ENCODE measurements at regions not wholly inside any gene's neighbourhood (a gene's known extent, or its start where the extent isn't known, plus 50 kb on each side); places are given as distances from the start of the nearest gene placed in this dataset.

DNA sequence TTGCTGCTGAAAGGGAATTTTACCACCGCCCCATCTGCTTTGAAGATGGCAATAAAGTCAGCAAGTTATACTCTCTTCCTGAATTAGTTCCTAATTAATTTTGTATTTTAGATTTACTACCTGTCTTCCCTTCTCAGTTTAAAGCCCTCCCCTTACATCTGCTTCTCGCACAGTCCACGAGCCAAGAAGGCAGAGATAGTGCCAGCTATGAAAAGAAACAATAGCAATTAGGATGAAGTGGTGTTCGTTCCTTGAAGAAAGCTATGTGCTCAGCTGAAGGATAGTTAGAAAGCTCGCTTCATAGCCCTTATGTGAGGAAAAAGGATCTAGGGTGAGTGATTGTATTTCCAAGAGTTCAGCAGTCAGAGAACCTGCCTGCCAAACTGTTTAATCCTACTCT is 1678.8 kb upstream of the TENM3 start:
- ChIA-PET POLR2A (no interaction called here), CTCF (no interaction called here), RAD21 (ENCODE audit: unreplicated experiment) (no interaction called here), SMC1A (ENCODE audit: uncharacterized antibody, unreplicated experiment) (no interaction called here)
- H3K9ac ChIP-seq (ENCODE audit: control insufficient read depth, insufficient read depth, low read length): no peak overlapping the region
- 36% methylated on average over 5 of the region's 5 CpGs for WGBS (ENCODE audit: insufficient coverage, insufficient replicate concordance, low lambda C conversion rate, missing lambda C conversion rate)
- ATAC-seq: no peak
- no peaks in the 10 kb centered on the region for H3K4me1 ChIP-seq (ENCODE audit: control insufficient read depth, insufficient read depth, low read length)
- in situ Hi-C loops (cut with MboI) (no loop called here), intact Hi-C loops (cut with micrococcal nuclease; ENCODE audit: unreplicated experiment) (no loop called here)
- no peak overlapping the region for H3K4me2 ChIP-seq (ENCODE audit: control insufficient read depth, insufficient read depth)
- no peak for DNase-seq (ENCODE audit: low read depth, low spot score)
- no peaks in the 10 kb centered on the region for H3K79me2 ChIP-seq (ENCODE audit: control insufficient read depth, insufficient read depth, low read length)
- no peak overlapping the region for H3K4me3 ChIP-seq
- H3K9me3 ChIP-seq (replicated peaks; ENCODE audit: control insufficient read depth, insufficient read depth, low read length): no peaks in the 10 kb centered on the region; the same call in 2 of the 3 replicates
- TF ChIP-seq RCOR1 (conservative IDR thresholded peaks at IDR 0.05; ENCODE audit: low read depth, low read length) (no peak), IRF4 (IDR thresholded peaks at IDR 0.05; ENCODE audit: low read depth, low read length) (no peak), BACH1 (IDR thresholded peaks at IDR 0.05; ENCODE audit: borderline replicate concordance) (no peak), HDGF (IDR thresholded peaks at IDR 0.05) (no peak), ZNF217 (IDR thresholded peaks at IDR 0.05) (no peak), MXI1 (IDR thresholded peaks at IDR 0.05; ENCODE audit: low read depth, low read length) (no peak), DPF2 (IDR thresholded peaks at IDR 0.05) (no peak), ZNF384 (IDR thresholded peaks at IDR 0.05; ENCODE audit: borderline replicate concordance, low read depth, low read length) (no peak)
- TF ChIP-seq, protein P1, sequence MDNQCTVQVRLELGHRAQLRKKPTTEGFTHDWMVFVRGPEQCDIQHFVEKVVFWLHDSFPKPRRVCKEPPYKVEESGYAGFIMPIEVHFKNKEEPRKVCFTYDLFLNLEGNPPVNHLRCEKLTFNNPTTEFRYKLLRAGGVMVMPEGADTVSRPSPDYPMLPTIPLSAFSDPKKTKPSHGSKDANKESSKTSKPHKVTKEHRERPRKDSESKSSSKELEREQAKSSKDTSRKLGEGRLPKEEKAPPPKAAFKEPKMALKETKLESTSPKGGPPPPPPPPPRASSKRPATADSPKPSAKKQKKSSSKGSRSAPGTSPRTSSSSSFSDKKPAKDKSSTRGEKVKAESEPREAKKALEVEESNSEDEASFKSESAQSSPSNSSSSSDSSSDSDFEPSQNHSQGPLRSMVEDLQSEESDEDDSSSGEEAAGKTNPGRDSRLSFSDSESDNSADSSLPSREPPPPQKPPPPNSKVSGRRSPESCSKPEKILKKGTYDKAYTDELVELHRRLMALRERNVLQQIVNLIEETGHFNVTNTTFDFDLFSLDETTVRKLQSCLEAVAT (IDR thresholded peaks at IDR 0.05): no peak
- TF ChIP-seq, protein P2, sequence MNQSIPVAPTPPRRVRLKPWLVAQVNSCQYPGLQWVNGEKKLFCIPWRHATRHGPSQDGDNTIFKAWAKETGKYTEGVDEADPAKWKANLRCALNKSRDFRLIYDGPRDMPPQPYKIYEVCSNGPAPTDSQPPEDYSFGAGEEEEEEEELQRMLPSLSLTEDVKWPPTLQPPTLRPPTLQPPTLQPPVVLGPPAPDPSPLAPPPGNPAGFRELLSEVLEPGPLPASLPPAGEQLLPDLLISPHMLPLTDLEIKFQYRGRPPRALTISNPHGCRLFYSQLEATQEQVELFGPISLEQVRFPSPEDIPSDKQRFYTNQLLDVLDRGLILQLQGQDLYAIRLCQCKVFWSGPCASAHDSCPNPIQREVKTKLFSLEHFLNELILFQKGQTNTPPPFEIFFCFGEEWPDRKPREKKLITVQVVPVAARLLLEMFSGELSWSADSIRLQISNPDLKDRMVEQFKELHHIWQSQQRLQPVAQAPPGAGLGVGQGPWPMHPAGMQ (IDR thresholded peaks at IDR 0.05; ENCODE audit: borderline replicate concordance): no peak
- FAIRE-seq: no peak
- H3K27me3 ChIP-seq (replicated peaks in 1 of 2; ENCODE audit: control insufficient read depth in 2 of 2, insufficient read depth in 2 of 2, low read length in 1 of 2): no peaks in the 10 kb centered on the region
- no peak overlapping the region for H2AFZ ChIP-seq (ENCODE audit: control insufficient read depth, low read depth, low read length)
- H4K20me1 ChIP-seq (ENCODE audit: control insufficient read depth, insufficient read depth): no peaks in the 10 kb centered on the region
- H3K36me3 ChIP-seq (ENCODE audit: control insufficient read depth in 2 of 2, insufficient read depth in 2 of 2, low read length in 1 of 2): no peaks in the 10 kb centered on the region
- BruUV-seq (replicated peaks): no TSS peak
- H3K27ac ChIP-seq (ENCODE audit: control insufficient read depth, insufficient read depth): no peak overlapping the region

Measured in GM12878 (cell line).